Activated CD8-positive, alpha-beta memory T cell treated with anti-CD3 and anti-CD28 coated beads, Interleukin-2, amount 50 U/mL, for 1 hour (primary cell): ENCODE measurements at regions not wholly inside any gene's neighbourhood (a gene's known extent, or its start where the extent isn't known, plus 50 kb on each side); places are given as distances from the start of the nearest gene placed in this dataset.
"Not testable (repeated sequence)": the region's sequence is repeated elsewhere in the genome, so short reads cannot be mapped to it uniquely, and the experiment has no call there.

ENCODE experiments used
- DNase-seq: peaks from one replicate; pipeline ENCODE4 v3.0.0-alpha.2; 2020; ENCODE audit errors: extremely low read depth

DNA sequence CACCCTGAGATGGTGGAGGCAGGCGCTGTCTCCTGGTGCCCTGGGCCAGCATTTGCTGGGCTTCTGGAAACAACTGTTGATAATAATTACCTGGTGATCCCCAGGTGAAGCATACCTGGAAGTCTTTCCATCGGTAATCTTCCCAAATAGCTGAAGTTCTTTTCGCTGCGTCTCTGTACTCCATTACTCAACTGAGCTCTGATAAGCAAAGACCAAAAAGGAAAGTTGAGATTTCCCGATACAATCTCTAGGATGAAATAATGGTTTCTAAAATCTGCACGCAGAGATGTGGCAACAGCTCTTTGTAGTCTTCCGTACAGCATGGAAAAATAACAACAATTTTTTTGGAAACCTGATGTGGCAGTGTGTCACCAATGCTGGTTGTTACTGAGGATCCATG lies 226.5 kb downstream of the GATA3 start:
- no peak for DNase-seq

DNA sequence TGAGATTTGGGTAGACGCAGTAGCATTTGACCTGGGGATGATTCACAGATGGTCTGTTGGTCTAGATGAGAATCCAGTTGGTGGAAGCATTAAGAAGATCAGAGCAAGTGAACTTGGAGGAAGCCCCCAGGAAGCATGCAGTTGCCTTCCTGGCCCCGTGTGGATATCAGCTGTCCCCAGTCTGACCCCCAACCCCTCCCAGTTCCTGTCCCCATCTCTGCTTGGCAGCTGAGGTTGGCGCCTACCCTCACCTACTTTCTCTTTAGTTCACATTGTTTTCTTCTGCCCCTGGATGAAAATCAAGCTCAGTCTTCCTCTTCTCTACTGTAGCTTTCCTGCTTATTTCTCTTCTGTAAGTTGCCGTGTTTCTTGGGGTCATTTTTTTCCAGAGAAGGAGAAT lies 227.9 kb downstream of the GATA3 start:
- no peak for DNase-seq

DNA sequence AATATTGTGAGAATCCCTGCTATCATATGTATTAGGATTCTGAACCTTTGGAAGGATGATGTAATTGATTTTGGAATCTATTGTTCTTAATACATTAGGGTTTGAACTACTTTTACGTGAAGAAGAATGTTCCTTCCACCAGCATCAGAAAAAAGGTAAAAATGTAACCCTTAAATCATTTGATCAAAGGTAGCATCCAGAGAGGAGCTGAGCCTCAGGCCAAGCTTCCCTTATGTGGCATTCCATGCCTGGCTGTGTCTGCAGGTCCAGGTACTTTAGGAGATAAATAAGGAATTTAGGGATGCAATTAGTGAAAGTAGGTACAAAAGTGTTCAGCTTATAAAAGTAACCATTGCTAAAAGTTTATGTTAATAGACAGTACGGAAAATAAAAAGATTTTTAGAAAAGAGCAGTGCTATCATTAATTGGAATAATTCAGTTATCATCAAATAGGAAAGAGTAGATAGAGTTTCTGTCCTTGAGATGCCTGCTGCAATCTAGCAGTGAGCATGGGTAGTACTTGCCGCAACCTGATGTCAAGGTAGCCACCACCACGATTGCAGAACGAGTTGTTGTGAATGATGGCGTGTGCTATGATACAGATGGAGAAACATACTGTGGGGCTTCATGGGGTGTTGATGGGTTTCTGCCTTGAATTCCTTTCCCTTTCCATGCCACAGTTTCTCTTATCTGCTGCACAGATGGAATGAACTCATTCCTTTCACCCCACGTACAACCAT lies 228.8 kb downstream of the GATA3 start:
- DNase-seq = no peak

DNA sequence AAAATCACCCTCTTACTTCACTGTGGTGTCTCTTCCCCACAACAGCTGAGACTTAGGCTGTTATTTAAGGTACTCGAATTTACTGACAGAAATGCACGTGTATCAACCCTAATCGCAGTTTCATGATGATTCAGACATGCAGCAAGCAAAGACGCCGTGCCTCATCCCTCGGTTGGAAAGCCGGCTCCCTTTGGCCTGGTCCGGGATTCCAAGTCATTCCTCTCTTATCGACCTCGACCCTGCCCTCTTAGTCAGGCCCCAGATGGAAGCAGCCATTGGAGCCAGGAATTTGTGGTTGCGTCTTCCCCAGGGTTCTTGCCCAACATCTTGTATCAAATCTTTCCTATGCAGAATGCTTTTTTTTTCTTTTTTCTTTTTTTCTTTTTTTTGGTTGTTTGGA lies 229.5 kb downstream of the GATA3 start:
- DNase-seq = no peak

DNA sequence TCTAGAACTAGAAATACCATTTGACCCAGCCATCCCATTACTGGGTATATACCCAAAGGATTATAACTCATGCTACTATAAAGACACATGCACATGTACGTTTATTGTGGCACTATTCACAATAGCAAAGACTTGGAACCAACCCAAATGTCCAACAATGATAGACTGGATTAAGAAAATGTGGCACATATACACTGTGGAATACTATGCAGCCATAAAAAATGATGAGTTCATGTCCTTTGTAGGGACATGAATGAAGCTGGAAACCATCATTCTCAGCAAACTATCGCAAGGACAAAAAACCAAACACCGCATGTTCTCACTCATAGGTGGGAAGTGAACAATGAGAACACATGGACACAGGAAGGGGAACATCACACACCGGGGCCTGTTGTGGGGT lies 231.5 kb downstream of the GATA3 start:
- not testable (repeated sequence) for DNase-seq

DNA sequence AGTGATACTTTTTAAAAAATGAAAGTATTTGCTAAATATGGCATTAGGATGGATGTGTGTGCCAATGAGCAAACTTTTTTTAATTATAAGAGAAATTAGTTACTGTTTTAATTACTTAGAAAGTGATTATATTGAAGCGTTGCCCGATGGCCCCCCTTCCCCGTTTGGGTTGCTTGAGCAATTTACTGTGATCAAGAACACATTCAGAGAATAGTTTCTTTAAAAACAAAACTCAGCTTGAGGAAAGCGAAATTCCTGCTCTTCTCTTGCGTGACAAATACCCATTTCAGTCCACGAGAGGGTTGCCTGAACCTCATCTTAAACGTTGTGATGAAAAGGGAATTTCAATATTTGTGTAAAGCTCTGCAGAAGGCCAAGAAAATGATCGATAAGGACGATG lies 234.1 kb downstream of the GATA3 start:
- no peak for DNase-seq

GRCh38 chr10:8289186-8289924 lies 234.9 kb downstream of the GATA3 start:
- no peak for DNase-seq

DNA sequence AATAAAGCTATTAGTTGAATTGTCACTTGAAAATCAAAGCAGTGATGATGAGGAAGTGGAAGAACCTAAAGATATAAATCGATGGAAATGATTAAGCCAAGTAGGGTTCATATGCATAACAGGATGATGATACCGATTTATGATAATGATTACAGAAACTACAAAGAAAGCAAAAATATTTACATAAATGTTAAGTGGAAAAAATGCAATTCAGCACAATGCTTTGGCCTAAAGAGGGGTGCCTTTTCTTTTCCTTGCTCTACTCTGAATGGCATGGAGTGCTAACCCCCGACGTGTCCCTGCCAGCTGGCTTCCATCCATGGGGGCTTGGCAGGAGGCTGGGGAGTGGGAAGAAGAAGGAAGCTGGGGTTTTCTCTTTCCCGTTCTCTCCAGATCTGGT lies 240.3 kb downstream of the GATA3 start:
- no peak for DNase-seq

- DNase-seq = no peak
Measured at GRCh38 chr10:8295311-8295710, 240.8 kb downstream of the GATA3 start.

GRCh38 chr10:8296090-8296733 lies 241.7 kb downstream of the GATA3 start:
- DNase-seq = no peak

GRCh38 chr10:8296734-8297101 lies 242.2 kb downstream of the GATA3 start:
- DNase-seq = no peak

- DNase-seq = no peak
Measured at GRCh38 chr10:8297107-8297506, 242.6 kb downstream of the GATA3 start.

DNA sequence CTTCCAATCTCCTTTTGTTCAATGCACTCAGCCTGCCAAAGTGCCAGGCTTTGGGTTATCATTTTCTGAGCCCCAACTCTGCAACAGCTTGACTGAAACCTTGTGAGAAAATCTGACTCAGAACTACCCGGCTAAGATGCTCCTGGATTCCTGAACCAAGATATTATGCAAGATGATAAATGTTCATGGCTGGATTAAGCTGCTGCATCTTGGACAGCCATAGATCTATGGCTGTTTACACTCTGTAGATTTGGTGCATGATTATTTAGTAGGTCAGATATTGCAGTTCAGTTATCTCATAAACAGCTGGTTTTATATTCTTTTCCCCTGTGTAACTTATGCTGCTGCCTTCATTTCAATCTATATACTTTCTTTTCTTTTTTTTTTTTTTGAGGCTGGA lies 243.5 kb downstream of the GATA3 start:
- DNase-seq = no peak

GRCh38 chr10:8298896-8299570 lies 244.5 kb downstream of the GATA3 start:
- no peak for DNase-seq

- DNase-seq = no peak
Measured at GRCh38 chr10:8300925-8301324, 246.4 kb downstream of the GATA3 start.

- no peak for DNase-seq
Measured at GRCh38 chr10:8301333-8301732, 246.8 kb downstream of the GATA3 start.

- no peak for DNase-seq
Measured at GRCh38 chr10:8301831-8302230, 247.3 kb downstream of the GATA3 start.

DNA sequence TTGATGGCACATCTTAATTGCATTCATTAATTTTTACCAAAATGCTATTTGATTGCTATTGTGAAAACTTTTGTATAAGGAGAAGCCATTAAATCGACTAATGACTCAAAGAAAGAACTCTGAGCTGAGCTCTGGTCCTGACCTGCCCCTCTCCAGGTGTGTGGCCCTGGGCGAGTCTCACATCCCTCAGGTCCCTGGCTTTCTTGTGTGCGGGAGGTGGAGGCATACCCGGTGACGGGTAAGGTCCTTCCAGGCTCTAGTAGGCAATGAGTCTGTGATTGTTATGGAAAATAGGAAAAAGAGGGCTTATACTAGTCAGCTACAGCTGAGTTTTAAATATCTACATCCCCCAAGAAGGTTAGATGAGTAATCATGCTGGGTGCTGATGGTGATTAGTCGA lies 248.1 kb downstream of the GATA3 start:
- DNase-seq = no peak

DNA sequence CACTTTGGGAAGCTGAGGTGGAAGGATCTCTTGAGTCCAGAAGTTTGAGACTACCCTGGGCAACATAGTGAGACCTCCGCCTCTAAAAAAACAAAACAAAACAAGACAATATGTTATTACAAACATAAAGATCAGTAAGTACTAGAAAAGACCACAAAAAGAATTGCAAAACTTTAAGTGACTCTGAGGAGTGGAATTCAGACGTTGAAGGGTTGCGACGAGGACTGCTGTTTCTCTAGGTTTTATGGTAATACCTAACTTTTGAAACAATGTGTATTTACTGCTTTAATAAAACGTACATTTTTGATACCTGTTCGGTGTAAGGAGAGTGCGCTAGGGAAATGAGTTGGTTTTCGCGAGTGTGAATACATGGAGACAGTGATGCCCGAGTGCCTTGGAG lies 250.4 kb downstream of the GATA3 start:
- no peak for DNase-seq

- no peak for DNase-seq
Measured at GRCh38 chr10:8305876-8306652, 251.6 kb downstream of the GATA3 start.

GRCh38 chr10:8306685-8307364 lies 252.3 kb downstream of the GATA3 start:
- no peak for DNase-seq
